ENCODE measurements at regions not wholly inside any gene's neighbourhood (a gene's known extent, or its start where the extent isn't known, plus 50 kb on each side); places are given as distances from the start of the nearest gene placed in this dataset.
A peak's percentile ranks its signal among the peaks of the same experiment; 100 is the strongest.

DNA sequence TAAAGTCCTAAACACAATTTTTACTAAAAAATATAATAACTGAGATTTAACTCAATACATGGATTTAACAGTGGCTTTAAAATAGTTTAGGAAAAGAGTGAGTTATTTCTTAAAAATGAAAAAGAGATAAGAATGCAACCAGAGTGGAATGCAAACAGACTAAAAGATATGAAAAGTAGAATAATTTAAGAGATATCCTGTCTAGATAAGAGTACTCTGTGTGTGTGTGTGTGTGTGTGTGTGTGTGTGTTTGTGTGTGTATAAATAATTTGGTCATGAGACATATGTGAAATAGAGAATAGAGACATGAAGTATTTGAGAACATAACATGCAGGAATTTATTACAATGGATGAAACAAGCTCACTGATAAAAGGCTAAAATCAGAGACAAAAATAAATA lies 986.9 kb upstream of the CHORDC1 start:
- no peak overlapping the region for H3K4me3 Mint-ChIP-seq (ENCODE audit: unreplicated experiment)
- no peak for DNase-seq (ENCODE audit: low spot score)

DNA sequence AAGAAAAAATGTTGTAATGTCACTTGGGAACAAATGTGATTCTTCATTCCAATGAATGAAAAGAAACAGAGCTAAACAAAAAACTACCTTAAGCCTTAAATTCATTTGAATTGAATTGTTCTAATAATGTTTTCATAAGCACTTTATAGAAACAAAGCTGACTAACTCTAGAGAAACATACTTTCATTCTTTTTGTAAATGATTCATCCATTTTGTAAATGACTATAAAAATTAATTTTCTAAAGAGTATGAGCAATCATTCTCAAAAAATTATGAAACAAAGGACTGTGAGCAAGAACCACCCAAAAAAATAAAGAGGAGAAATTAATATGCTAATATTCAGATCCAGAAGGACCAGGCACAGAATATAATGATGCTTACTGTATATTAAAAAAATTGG lies 986.5 kb upstream of the CHORDC1 start:
- Mint-ChIP-seq H3K27me3 (ENCODE audit: low read depth) (no peaks in the 10 kb centered on the region), H3K36me3 (ENCODE audit: low read depth) (peaks cover 3% of the 10 kb centered on the region), H3K9me3 (ENCODE audit: low read depth) (peaks cover 13% of the 10 kb centered on the region), H3K27ac (ENCODE audit: unreplicated experiment) (peak overlapping the region; percentile 10), H3K4me3 (ENCODE audit: unreplicated experiment) (no peak overlapping the region), H3K4me1 (ENCODE audit: low read depth) (peaks cover 36% of the 10 kb centered on the region)
- TF ChIP-seq CTCF (IDR thresholded peaks at IDR 0.05), result no peak
- no peak for DNase-seq (ENCODE audit: low spot score)

More for the DNA sequence above, 986.9 kb upstream of the CHORDC1 start:
- H3K4me1 Mint-ChIP-seq (ENCODE audit: low read depth), result peaks cover 36% of the 10 kb centered on the region
- H3K27ac Mint-ChIP-seq (ENCODE audit: unreplicated experiment), result peak overlapping the region; percentile 53
- no peaks in the 10 kb centered on the region for H3K27me3 Mint-ChIP-seq (ENCODE audit: low read depth)
- TF ChIP-seq CTCF (IDR thresholded peaks at IDR 0.05), result no peak
- H3K9me3 Mint-ChIP-seq (ENCODE audit: low read depth), result peaks cover 13% of the 10 kb centered on the region
- peaks cover 3% of the 10 kb centered on the region for H3K36me3 Mint-ChIP-seq (ENCODE audit: low read depth)

DNA sequence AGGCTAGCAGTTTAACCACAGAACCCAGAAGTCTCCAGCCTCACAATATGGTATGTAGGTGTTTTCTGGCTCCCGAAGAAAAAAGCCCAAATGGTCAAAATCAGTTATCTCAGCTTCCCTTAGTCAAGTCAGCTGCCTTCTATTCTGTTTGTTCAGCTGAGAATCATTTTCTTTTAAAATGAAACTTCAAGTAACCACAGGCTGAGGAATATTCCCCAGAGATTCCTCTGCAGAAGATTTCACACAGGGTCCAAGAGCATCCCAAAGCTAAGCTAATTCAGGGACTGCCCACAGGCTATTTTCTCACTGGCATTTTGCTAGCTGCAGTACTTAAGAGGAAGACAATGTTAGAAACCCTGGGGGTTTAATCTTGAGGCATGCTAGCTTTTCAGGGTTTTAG lies 977.0 kb upstream of the CHORDC1 start:
- Mint-ChIP-seq H3K27ac (ENCODE audit: unreplicated experiment) (peak overlapping the region; percentile 61), H3K27me3 (ENCODE audit: low read depth) (no peaks in the 10 kb centered on the region), H3K4me3 (ENCODE audit: unreplicated experiment) (no peak overlapping the region), H3K9me3 (ENCODE audit: low read depth) (peaks cover 5% of the 10 kb centered on the region), H3K4me1 (ENCODE audit: low read depth) (peaks cover 20% of the 10 kb centered on the region), H3K36me3 (ENCODE audit: low read depth) (no peaks in the 10 kb centered on the region)
- TF ChIP-seq CTCF (IDR thresholded peaks at IDR 0.05), result no peak
- no peak for DNase-seq (ENCODE audit: low spot score)

DNA sequence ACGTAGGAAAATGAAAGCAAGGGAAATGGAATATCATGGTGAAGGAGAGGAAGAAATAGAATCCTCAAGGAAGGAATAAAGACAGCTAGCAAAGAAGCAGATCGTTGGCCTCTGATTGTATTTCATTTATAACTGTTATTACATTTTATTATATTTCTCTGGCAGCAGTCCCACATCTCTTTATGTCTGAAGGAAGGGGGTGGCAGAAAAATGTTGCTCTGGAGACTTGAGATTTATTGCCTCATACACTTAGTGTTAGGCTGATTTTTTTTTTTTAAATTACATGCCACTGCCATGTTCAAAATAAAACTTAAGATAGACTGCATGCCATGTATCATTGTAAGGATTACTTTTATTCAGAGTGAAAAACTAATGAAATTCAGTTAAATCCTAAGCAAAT lies 971.7 kb upstream of the CHORDC1 start:
- no peak for DNase-seq (ENCODE audit: low spot score)
- peak overlapping the region; percentile 67 for H3K27ac Mint-ChIP-seq (ENCODE audit: unreplicated experiment)
- H3K4me1 Mint-ChIP-seq (ENCODE audit: low read depth), result peaks cover 18% of the 10 kb centered on the region
- no peak for TF ChIP-seq CTCF (IDR thresholded peaks at IDR 0.05)
- no peak overlapping the region for H3K4me3 Mint-ChIP-seq (ENCODE audit: unreplicated experiment)
- no peaks in the 10 kb centered on the region for H3K27me3 Mint-ChIP-seq (ENCODE audit: low read depth)
- peaks cover 5% of the 10 kb centered on the region for H3K9me3 Mint-ChIP-seq (ENCODE audit: low read depth)
- H3K36me3 Mint-ChIP-seq (ENCODE audit: low read depth), result no peaks in the 10 kb centered on the region

DNA sequence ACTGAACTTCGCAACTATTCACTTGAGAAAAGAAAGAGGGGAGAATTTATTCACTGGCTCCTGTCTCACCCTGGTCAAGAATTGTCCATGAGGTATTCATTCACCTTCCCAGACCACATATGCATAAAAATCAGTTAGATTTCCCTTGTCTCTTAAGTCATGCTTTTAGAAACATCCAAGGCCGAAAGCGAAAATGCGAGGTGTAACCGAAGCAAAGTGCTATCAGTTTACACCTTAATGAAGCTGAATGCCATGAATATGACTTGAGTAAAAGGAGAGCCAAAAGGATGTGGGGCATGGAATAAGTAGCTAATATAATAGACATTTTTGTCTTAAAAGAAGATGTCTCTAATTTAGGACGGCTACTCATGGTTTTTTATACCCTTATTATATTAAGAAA lies 965.6 kb upstream of the CHORDC1 start:
- DNase-seq (ENCODE audit: low spot score), result no peak
- Mint-ChIP-seq H3K4me3 (ENCODE audit: unreplicated experiment) (no peak overlapping the region), H3K9me3 (ENCODE audit: low read depth) (no peaks in the 10 kb centered on the region), H3K27me3 (ENCODE audit: low read depth) (no peaks in the 10 kb centered on the region), H3K36me3 (ENCODE audit: low read depth) (no peaks in the 10 kb centered on the region), H3K4me1 (ENCODE audit: low read depth) (peaks cover 11% of the 10 kb centered on the region), H3K27ac (ENCODE audit: unreplicated experiment) (no peak overlapping the region)
- no peak for TF ChIP-seq CTCF (IDR thresholded peaks at IDR 0.05)

Measured in chondrocyte (in vitro differentiated cells).